Liver (tissue), 3 donors: ENCODE measurements at regions not wholly inside any gene's neighbourhood (a gene's known extent, or its start where the extent isn't known, plus 50 kb on each side); places are given as distances from the start of the nearest gene placed in this dataset.

ENCODE experiments used
- JUND ChIP-seq, 2 donors: IDR thresholded peaks; 2 replicates each; pipeline ENCODE4 v1.6.1; 2016; ENCODE audit warnings: antibody characterized with exemption in 2 of 2
- RAD21 ChIP-seq, 2 donors: IDR thresholded peaks; 2 replicates each; pipeline ENCODE4 v1.6.1; 2016; ENCODE audit warnings: antibody characterized with exemption in 2 of 2, mild to moderate bottlenecking in 2 of 2
- TAF1 ChIP-seq: conservative IDR thresholded peaks from 2 replicates; pipeline ENCODE4 v1.6.1; 2016; ENCODE audit warnings: antibody characterized with exemption, mild to moderate bottlenecking
- TF ChIP-seq, protein P1 (sequence below): fragments of 150-350 bp; IDR thresholded peaks from 2 replicates; pipeline ENCODE4 v1.5.1; 2017; ENCODE audit warnings: improper control_type of control experiment, low read depth, low read length; ENCODE audit not compliant: missing input control
- donor health status: healthy.
- donor health status: healthy.

DNA sequence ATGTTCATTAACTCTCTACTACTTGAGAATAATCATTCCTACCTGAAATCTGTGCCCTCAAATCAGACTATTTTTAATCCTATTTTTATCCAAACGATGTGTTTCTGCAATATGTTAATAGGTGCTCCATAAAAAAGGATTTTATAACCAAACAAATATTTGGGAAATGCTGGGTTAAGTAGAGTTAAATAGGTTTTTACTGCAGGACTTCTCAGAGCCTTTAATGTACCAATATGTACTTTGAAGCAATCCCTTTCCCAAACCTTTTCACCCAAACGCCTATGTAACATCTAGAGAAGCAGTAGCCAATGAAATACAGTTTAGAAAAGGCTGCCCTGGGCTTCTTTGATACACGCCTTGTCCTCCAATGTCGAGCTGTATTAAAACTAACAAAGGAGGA is 182.5 kb downstream of the SP3 start:
- TF ChIP-seq RAD21 (IDR thresholded peaks at IDR 0.05) (no peak), TAF1 (no peak), JUND (IDR thresholded peaks at IDR 0.05) (no peak)
- TF ChIP-seq, protein P1, sequence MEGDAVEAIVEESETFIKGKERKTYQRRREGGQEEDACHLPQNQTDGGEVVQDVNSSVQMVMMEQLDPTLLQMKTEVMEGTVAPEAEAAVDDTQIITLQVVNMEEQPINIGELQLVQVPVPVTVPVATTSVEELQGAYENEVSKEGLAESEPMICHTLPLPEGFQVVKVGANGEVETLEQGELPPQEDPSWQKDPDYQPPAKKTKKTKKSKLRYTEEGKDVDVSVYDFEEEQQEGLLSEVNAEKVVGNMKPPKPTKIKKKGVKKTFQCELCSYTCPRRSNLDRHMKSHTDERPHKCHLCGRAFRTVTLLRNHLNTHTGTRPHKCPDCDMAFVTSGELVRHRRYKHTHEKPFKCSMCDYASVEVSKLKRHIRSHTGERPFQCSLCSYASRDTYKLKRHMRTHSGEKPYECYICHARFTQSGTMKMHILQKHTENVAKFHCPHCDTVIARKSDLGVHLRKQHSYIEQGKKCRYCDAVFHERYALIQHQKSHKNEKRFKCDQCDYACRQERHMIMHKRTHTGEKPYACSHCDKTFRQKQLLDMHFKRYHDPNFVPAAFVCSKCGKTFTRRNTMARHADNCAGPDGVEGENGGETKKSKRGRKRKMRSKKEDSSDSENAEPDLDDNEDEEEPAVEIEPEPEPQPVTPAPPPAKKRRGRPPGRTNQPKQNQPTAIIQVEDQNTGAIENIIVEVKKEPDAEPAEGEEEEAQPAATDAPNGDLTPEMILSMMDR = no peak
